Pancreas (tissue), 10 donors: ENCODE measurements at regions not wholly inside any gene's neighbourhood (a gene's known extent, or its start where the extent isn't known, plus 50 kb on each side); places are given as distances from the start of the nearest gene placed in this dataset.

ENCODE experiments used
- ATAC-seq, 4 donors: fragments of 200-7000 bp; cut with Tn5 transposase; one replicate each; pipeline versions ENCODE4 v1.8.0 to v1.9.1; 2020; ENCODE audit warnings: mild to moderate bottlenecking in 4 of 4, moderate library complexity in 4 of 4
- DNase-seq, 6 donors: peaks; one replicate each; pipeline ENCODE4 v3.0.0-alpha.2; 2020
- FAIRE-seq: peaks from 2 replicates; lab custom pipeline; 2012; peaks lifted over from hg19 to GRCh38; lab: Jason Lieb, UNC
- H3K27ac ChIP-seq, 4 donors: fragments of 200-600 bp; sonication (generic); 1 replicate in 3 of 4; 2 replicates in 1 of 4; pipeline versions ENCODE4 v1.5.0 to v1.8.0; 2020
- H3K27me3 ChIP-seq, 4 donors: fragments of 200-600 bp; one replicate each; pipeline ENCODE4 v1.8.0; 2021
- H3K36me3 ChIP-seq, 3 donors: fragments of 200-600 bp; sonication (generic) in 1 of 3; one replicate each; pipeline versions ENCODE4 v1.5.0 to v1.8.0; 2020 to 2021
- H3K4me1 ChIP-seq, 3 donors: fragments of 200-600 bp; one replicate each; pipeline ENCODE4 v1.8.0; 2021
- H3K4me3 ChIP-seq, 4 donors: fragments of 200-600 bp; sonication (generic) in 2 of 4; one replicate each; pipeline versions ENCODE4 v1.5.0 to v1.8.0; 2020 to 2021
- H3K9me3 ChIP-seq, 4 donors: fragments of 200-600 bp; one replicate each; pipeline ENCODE4 v1.8.0; 2021
- CTCF ChIP-seq, 4 donors: fragments of 200-600 bp; sonication (generic) in 3 of 4; IDR thresholded peaks; one replicate each; pipeline versions ENCODE4 v1.5.0 to v1.8.0; 2021; ENCODE audit warnings: antibody characterized with exemption in 4 of 4
- WGBS, 2 donors: extraction: QIAGEN DNeasy Blood & Tissue Kit; methylation state at CpG; one replicate each; pipeline ENCODE4 v1.1.7; 2013; 5-methylcytosine and 5-hydroxymethylcytosine counted together
- intact Hi-C, 3 donors: fragments of 100-400 bp; cut with DNase I; formaldehyde crosslinking; loops; one replicate each; pipeline versions ENCODE4 v1.11.1 to v1.14.2; 2022
- donor health status: healthy with polysubstance abuse.
- donor health status: DM: no; HTN: no; CAD: no; lungs with moderate emphysema.
- donor health status: DM: no; HTN: no; CAD: no.
- donor health status: control.
- donor health status: control.
- donor health status: Bipolar disorder and iron deficiency.
- donor health status: DM: yes; HTN: yes; CAD: no.
- donor health status: DM: no; HTN: no; CAD: no.
- donor health status: DM: no; HTN: no; CAD: no.
- donor health status: DM: yes; HTN: yes; CAD: no.

- WGBS, 2 donors = 38 to 39% methylated on average over 3 of the region's 3 CpGs
- DNase-seq = no peak
- Histone ChIP-seq H3K27ac (no peak overlapping the region), H3K4me3 (no peak overlapping the region), H3K9me3 (no peaks in the 10 kb centered on the region), H3K27me3 (no peaks in the 10 kb centered on the region), H3K36me3 (no peaks in the 10 kb centered on the region), H3K4me1 (no peaks in the 10 kb centered on the region)
- no peak for FAIRE-seq
- intact Hi-C loops = no loop called here
- no peak for ATAC-seq
- no peak for TF ChIP-seq CTCF (IDR thresholded peaks at IDR 0.05)
Observed at GRCh38 chr2:160701822-160702221, 208.2 kb upstream of the RBMS1 start.

DNA sequence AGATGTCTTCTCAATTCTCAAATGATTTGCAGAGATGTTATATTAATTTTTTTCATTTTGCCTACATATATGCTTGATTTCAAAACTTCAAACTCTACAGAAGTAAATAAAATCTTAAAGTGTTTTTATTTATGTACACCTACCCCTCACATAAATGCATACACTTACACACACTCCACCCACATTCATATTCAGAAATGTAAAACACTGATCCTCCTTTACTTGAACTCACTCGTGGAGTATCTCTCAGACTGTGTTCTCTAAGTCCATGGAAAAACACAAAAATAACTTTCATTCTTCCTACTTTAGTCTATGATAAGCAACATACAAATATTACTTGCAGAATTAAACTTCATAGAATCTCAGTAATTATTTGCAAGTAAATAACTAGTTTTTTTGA, 209.1 kb upstream of the RBMS1 start:
- Histone ChIP-seq H3K9me3 (no peaks in the 10 kb centered on the region), H3K4me3 (no peak overlapping the region), H3K27ac (no peak overlapping the region), H3K36me3 (no peaks in the 10 kb centered on the region), H3K4me1 (no peaks in the 10 kb centered on the region), H3K27me3 (no peaks in the 10 kb centered on the region)
- no peak for ATAC-seq
- TF ChIP-seq CTCF (IDR thresholded peaks at IDR 0.05) = no peak
- DNase-seq = no peak
- 61 to 86% methylated on average over 1 of the region's 1 CpG for WGBS, 2 donors
- intact Hi-C loops = no loop called here
- FAIRE-seq = no peak

DNA sequence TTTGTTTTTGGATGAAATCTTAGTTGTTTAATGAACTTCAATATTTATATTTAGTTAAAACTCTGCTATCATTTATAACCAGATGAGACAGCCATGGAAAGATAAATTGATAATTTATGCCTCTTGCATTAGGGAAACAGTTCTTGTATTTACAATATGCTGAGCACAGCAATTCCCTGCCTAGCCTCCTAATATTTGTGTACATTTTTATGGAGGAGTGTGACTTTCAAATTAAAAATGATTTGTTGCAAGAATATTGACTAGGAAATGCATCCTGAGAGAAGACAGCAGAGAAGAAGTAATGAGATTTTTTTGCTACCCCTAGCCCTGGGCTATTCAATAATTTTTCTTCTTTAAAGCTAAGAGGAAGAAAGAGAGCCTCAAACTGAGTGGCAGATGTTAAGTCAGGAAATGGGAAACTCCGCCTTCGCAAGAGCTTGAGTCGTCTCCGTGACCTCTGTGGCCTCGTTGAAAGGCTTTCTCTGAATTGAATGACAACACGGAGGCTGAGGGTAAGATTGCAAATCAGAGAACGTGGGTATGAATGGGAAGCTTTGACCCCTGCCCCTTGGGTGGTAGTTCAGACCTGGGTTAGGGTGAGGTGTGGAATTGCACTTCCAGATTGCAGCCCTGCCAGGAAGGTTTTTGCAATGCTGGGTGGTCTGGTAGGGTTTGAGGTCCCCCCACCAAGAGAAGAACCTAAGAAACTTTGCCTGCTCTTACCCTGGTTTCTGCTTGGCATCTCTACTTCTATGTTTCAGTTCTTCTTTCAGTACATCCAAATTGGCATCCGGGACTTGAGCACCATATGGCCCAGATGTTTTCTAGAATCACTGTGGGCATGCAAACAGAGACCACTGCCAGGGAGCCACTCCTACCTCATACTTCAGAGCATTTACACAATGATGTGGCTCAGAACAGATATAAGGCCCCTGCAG, 210.3 kb upstream of the RBMS1 start:
- ATAC-seq (peak in 2 of 4 donors; percentile 29 to 49), DNase-seq (no peak), FAIRE-seq (no peak)
- Histone ChIP-seq H3K4me1 (no peaks in the 10 kb centered on the region), H3K27ac (no peak overlapping the region), H3K36me3 (no peaks in the 10 kb centered on the region), H3K27me3 (no peaks in the 10 kb centered on the region), H3K4me3 (no peak overlapping the region), H3K9me3 (no peaks in the 10 kb centered on the region)
- no peak for TF ChIP-seq CTCF (IDR thresholded peaks at IDR 0.05)
- WGBS, 2 donors = 41 to 44% methylated on average over 8 of the region's 8 CpGs
- intact Hi-C loops = no loop called here

DNA sequence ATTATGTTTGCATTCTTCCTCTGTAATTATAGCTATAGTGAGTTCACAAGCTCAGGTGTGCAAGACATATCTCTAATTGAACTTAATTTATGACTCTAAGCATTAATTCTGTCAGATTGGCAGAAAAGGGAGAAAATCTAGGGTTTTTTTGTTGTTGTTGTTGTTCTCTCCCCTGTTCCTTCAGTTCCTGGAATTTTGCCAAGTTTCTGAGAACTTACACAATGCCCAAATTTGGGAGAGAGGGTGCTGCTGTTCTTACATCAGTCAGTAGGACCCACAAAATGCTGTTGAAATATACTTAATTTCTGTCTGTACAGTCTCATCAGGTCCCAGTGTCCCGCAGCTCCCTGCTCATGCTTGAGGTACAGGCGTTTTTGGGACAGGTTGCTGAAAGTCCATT, 221.8 kb upstream of the RBMS1 start:
- H3K9me3 ChIP-seq = no peaks in the 10 kb centered on the region
- no peaks in the 10 kb centered on the region for H3K36me3 ChIP-seq
- no peak for TF ChIP-seq CTCF (IDR thresholded peaks at IDR 0.05)
- FAIRE-seq = no peak
- H3K4me1 ChIP-seq = no peaks in the 10 kb centered on the region
- no peak for ATAC-seq
- intact Hi-C loops = no loop called here
- no peaks in the 10 kb centered on the region for H3K27me3 ChIP-seq
- WGBS, 2 donors = 85 to 93% methylated on average over 2 of the region's 2 CpGs
- DNase-seq = no peak
- H3K4me3 ChIP-seq = no peak overlapping the region
- no peak overlapping the region for H3K27ac ChIP-seq

- Histone ChIP-seq H3K27ac (no peak overlapping the region), H3K27me3 (no peaks in the 10 kb centered on the region), H3K4me3 (no peak overlapping the region), H3K9me3 (no peaks in the 10 kb centered on the region), H3K4me1 (no peaks in the 10 kb centered on the region), H3K36me3 (no peaks in the 10 kb centered on the region)
- DNase-seq = no peak
- no peak for ATAC-seq
- TF ChIP-seq CTCF (IDR thresholded peaks at IDR 0.05) = no peak
- no peak for FAIRE-seq
- WGBS, 2 donors = 45 to 55% methylated on average over 3 of the region's 3 CpGs
- intact Hi-C loops = no loop called here
Observed at GRCh38 chr2:160719116-160719515, 225.5 kb upstream of the RBMS1 start.
